ENCODE measurements at regions not wholly inside any gene's neighbourhood (a gene's known extent, or its start where the extent isn't known, plus 50 kb on each side); places are given as distances from the start of the nearest gene placed in this dataset.

DNA sequence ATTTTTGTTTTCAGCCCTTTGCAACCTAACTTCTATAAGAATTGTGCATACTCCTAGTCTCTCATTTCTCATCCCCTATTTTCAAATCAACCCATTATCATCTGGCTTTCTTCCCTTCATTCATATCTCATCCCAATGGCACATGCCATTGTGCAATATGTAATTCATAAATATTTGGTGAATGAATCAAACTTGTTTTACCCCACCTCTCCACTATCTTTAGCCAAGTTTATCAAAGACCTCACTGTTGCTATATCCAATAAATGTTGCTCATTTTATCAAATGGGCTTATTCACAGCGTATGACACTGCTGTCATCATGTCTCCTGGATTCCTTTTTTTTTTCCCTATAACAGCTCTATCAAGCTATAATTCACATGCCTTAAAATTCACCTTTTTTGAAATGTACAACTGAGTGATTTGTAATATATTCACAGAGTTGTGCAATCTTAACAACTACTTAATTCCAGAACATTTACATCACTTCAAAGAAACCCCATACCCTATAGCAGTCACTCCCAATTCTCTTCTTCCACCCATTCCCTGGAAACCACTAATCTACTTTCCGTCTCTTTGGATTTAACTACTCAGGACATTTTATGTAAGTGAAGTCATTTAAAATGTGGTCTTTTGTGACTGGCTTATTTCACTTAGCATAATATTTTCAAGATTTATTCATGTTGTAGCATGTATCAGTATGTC is 214.4 kb upstream of the PAPPA start:
- no peak for TF ChIP-seq SP1 (CRISPR knock-in tag; conservative IDR thresholded peaks at IDR 0.05)
- no peak for TF ChIP-seq MYBL2 (CRISPR knock-in tag; IDR thresholded peaks at IDR 0.05)
- no peak for TF ChIP-seq E2F4 (CRISPR knock-in tag; IDR thresholded peaks at IDR 0.05; ENCODE audit: borderline replicate concordance, low read depth)
- TF ChIP-seq CTCF (IDR thresholded peaks at IDR 0.05): no peak
